COLO668 (cell line): ENCODE measurements at regions not wholly inside any gene's neighbourhood (a gene's known extent, or its start where the extent isn't known, plus 50 kb on each side); places are given as distances from the start of the nearest gene placed in this dataset.

Experiments used
- DNase-seq: peaks from one replicate; lab custom pipeline; 2025; ENCODE audit not compliant: unreplicated experiment; lab: John Stamatoyannopoulos, UW

DNA sequence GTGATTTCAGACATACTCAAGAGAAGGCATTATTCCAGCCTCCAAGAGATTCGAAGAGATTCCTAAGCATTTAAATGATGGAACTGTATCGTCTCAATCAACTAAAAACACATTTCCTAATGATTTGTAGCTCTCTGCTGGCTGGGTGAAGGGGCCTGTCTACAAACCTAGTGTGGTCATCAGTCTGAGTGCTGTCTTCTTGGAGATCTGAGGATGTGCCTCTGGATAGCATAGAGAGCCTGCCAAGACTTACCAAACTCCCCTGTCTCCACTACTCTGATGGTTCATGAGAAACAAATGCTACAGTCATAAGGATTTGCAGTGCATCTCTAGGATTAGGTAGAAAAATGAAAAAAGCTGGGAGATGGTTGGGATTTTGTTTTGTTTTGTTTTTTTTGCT is 176.9 kb upstream of the CITED2 start:
- DNase-seq, result no peak

DNA sequence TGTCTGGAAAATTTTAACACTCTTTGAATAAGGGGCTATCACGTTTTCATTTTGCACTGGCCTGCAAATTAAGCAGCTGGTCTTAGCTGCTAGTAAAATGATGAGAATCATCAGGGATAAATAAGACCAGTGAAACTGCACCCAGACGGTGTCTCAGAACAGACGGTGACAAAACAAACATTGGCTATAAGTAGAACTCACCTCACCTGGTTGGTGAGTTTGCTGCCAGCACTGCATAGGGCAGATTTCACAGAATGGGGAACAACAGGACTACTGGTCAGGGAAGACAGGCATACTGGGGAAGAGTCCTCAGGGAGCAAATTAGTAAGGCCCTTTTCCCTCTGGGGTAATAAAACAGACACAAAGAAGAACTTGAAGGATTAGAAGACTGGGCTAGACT is 175.9 kb upstream of the CITED2 start:
- no peak for DNase-seq

DNA sequence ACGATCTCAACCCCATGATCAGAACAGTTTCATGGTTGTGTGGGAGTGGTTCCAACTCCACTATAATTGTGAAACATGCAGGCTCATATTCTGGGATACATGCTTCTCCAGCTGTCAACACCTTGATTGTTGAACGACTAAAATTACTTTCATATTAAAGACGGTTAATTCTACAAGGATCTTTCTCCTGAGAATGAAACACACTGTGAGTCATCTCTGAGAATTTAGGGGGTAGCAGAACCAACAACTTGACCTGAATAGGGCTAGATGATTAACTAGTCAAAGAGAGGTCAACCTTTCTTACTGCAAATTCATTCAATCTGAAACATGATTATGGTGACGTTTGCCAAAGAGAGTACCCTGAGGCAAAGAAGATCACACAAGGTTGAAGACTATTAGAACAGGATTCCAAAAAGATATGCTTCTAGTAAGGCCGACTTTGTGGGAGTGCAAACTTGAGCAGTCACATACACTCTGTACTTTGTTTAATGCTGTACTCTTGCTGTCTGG is 175.2 kb upstream of the CITED2 start:
- DNase-seq, result no peak

DNA sequence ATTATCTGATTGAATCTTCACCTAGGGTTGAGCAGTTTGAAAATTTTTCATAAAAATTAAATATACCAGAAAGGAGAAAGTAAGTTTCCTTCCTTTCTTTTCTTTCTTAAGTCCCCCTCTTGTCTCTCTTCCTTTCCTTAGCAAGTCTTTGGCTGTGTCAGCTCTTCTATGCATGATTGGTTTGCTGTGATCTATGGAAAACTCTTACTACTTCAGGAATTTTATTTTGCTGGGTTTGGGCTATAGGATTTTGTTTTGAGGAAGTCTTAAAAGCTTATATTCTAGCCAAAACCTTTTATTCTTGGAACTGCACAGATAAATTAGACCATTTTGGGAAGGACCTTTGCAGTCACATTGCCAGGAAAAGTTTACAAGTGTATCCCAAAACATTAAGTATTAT is 173.4 kb upstream of the CITED2 start:
- DNase-seq, result no peak

DNA sequence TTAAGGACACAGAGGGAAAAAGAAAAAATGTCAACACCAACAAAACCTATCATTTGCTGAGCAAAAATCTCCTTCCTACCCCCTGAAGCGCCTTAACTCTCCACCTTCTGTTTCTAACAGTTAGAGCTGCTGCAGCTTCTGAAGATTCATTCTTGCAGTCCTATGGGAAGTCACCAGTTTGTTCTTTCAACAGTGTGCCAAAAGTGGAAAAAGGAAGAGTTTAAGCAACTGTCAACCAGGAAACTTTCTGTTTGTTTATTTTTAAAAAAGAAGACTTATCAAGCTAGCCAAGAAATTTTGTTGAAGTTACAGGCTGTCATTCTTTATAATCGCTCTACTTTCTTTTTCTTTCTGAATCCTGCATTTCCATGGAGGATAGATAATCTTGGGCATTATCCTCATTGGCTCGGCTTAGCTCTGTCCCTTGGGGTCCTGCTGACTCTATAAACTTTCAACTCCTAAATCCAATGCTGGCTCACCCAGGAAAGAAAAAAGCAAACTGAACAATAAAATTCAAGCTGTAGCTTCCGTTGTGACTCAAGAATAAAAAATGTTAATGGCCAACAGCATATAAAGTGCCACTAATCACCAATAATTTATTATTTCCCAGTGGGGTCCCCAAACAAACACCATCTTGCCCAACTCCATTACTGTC is 172.8 kb upstream of the CITED2 start:
- DNase-seq, result no peak

DNA sequence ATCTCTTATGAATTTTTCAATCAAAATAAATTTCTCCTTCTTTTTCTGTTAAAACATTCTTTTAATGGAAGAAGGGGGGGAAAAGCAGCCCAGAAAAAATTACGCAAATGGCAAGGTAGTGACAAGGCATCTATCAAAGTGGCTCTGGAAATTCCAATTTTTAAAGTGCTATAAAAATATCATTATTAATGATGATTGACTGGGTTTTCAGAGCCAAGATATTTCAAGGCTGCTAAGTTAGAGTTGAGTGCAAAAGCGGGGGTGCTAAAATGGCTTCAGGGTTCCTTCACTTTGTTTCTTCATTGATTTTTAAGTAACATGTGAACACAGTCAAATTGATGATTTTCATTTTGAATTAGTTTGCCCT is 171.6 kb upstream of the CITED2 start:
- DNase-seq, result no peak

DNA sequence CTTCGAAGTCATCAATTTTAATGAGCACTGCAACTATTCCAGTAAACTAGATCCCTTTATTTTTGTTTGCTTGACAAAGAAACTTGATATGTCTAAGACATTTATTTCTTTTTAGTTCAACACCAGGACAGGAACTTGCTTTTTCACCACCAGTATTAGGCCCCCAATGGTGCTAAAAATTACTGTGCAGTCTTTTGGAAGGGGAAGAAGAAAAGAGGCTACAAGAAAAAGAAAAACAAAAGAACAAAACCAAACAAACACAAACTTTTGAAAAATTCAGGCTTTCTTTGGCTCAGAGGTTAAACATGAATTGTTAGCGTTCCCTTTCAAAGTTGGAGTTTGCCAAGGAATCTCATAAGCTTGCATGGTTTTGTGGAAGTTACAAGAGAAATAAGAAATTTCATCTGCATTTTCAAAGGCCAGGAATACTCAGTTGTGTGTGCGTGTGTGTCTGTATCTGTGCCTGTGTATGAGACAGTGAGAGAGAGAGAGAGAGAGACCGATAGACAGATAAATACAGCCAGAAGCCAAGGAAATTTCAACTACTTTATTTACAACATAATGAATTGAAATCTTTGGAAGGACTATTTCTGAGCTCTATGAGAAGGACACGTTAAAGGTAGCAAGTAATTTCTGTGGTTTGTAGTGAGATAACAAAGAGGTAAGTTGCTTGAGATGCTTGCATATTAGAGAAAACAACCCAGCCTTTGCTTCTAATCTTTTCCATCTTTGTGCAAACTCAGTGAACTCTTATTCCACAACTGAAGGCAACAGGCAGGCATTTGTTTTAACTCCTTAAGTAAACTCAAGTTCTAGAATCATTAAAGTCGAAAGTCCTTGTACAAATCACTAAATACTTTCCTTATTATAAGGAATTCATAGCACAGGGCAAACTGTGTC is 171.0 kb upstream of the CITED2 start:
- no peak for DNase-seq

DNA sequence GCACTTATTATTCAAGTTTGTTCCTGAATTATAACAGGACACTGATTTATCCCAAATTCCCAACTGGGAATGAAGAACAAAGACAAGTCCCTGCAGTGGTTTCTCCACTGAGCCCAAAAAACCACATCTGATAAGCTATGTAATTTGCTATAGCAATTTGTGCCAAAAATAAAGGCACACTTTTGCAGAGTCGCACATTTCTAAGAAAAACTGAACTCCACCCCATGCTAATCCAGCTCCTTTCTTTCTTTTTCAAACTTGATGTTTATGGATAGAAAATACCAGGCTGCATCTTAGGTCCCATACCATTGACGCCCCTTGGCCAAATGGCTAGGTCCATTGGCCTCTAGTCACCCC is 170.2 kb upstream of the CITED2 start:
- no peak for DNase-seq

DNA sequence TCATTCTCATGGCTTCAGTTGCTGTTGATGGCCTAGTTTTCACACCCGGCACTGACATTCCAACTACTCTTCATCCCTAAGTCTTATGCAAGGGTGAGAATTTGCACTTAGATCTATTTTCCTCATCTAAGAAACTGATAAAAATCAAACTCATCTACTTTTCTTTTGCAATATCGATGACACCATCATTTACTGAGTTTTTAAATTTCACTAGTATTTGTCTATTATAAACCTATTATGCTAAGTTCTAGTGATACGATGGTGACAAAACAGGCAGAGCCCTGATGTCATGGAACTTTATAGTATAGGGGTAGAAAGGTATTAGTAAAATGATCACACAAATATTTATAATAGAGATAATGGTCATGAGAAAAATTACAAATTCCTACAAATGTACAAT is 167.9 kb upstream of the CITED2 start:
- no peak for DNase-seq

DNA sequence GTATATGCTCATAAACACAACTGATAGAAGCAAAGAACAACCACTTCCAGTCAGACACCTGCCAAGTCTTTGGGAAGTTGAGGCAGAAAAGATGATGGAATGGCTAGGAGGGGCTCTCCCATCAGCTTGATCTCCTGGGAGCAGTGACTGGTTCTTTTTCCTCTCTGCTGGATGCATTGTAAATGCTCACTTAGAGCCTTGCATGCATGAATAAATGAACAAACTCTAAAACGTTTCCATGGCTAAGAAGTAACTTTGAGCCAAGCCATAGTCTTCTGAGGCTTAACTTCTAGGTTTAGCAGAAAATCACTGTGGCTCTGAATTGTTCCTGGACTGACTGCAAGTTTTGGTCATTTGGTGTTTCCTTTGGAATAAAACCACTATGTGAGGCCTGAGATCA is 166.4 kb upstream of the CITED2 start:
- no peak for DNase-seq

DNA sequence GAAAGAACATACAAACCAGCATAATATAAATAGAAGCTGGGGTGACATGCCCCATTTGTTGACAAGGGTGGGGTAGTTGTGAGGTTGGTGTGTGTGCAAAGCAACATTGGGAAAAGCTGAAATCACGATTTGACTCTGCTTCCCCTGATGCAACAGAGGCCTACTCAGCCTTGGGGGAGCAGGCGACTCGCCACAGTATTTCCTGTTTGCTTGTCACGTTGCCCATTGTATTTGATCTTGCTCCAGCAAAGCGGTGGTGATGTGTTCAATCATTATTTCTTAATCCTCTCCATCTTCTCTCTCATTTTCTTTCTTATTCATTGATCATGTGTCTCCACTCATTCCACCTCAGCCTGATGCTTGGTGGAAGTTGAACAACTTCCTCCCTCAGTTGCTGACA is 165.8 kb upstream of the CITED2 start:
- DNase-seq, result no peak

DNA sequence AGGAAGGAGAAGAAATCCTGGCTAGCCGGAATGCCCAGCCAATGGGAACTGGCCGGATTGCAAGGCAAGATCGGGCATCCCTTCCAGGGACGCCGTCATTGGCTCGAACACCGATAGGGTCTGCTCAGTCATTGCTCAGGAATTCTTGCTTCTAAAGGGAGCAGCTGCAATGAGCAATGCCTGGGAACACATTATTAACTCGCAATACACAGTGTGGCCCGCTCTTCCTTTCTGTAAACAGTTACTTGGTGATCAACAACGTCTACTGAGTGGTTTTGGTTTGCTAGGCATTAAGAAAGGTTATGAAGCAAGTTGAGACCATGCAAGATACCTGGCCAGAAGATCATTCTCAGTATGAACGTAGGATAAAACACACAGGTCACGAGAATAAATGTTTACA is 165.4 kb upstream of the CITED2 start:
- DNase-seq, result no peak

DNA sequence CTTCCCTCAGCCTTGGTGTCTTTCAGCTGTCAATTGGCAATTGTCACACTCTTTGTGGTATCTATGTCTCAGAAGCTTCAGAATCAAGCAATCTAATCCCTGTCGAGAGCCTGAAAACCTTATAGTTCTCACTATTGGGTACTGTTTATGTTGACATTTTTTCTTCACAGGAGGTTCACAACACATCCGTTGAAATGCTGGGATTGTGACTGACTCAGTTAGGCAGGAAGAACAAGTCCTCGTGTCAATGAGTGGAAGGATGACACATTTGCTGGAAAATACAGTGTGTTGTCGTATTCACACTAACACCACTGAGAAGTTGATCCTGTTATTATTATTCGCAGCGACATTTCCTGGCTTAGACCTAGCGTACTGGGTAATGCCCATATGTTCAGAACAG is 163.9 kb upstream of the CITED2 start:
- DNase-seq, result no peak

DNA sequence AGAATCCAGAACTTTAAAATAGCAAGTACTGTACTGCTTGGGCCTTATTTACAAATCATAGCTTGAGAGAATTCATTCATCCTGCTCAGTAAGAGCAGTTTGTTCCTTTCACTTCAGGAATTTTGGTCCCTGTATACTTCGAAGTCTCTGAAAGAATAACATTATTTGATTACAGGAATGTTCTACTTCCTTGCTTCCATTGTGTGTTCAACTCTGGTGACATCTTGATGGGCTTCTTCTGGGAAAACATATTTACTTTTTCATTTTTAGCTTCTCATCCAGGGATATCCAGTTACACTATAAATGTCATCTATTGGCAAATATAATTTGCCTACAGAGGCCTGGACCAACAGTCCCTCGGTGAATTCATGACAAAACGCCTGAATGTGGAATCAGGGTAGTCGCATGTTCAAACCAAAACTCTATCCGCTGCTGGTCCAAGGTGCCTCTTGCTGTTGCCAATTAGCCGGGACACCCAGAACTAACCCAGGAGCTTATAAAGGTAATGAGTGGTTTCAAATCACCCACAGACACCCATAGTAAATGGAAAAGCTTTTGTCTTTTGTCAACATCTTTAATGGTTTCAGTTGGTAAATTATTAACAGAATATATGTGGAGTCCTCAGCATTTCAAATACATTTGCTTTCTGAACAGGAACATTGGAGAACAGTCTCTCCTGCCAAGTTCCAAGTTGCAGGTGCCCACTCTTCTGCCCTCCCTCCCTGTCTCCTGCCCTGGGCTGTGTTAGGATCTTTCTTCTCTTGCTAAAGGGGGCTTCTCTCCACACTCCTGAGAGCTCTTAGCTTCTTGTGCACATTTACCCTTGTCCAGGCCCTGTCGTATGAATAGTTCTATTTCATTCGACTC is 162.5 kb upstream of the CITED2 start:
- DNase-seq, result peak; percentile 36

DNA sequence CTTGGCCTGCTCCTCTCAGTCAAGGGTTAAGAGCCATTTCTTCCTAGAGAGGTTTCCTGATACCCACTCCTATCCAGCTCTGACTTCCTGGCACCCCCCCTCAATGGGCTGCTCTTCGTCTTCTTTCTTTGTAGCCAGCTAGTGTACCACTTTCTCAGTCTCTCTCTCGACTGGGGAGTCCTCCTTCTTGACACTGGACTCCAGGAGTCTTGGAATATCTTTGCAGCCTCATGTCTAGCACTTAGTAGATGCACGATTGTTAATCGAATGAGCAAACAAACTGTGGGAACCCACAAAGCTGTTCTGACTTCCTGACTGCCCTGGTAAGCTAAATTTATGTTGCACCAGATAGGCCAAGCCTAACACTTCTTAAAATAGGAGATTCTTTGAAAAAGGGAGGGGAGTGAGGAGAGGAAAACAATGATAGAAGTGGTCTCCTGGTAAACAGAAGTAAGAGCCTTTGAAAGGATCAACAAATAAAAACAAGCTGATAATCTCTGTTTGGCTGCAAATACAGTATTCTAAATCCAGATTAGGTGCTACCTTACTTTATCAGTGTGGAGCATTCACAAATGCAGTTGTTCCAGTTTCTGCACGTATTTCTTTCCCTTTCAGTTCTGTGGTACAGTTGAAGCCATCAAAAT is 160.1 kb upstream of the CITED2 start:
- DNase-seq, result no peak

DNA sequence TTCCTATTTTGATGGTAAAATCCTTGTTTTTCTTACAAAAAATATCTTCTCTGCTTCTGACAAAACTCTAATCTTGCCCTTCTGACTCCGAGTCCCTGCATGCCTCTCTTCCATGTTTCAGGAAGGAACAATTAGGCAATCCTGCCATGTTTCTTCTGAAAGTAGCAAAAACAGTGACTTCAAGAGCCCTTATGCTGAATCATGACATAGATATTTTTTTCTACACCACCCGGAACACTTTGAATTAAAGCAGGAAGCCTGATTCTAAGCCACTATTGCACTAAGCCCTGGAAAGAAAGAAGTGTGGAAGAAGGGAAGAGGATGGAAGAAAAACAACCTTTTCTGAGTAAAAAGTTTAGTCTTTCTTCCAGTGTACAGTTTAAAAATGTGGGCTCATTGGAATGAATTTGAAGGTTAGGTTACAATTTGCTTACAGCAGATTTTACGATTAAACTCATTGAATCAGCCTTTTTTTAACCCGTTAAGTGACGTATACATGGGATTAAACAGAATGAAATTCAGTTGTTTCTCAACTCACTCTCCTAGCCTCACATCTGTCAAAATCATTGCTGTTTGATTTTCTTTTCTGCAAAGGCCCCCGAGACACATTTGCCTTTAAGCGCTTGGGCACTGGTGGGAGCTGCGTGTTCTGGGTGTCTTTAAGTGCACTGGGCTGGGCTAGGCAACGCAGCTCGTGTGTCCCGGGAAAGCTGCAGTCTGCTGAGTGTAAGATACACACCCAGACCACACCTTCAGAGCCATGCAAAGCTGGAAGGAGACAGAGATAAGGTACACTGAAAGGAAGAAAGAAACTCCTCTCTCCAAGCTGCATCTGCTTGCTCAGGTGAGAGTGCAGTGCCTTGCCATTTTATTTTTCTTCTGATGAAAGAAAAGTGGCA is 159.4 kb upstream of the CITED2 start:
- no peak for DNase-seq

DNA sequence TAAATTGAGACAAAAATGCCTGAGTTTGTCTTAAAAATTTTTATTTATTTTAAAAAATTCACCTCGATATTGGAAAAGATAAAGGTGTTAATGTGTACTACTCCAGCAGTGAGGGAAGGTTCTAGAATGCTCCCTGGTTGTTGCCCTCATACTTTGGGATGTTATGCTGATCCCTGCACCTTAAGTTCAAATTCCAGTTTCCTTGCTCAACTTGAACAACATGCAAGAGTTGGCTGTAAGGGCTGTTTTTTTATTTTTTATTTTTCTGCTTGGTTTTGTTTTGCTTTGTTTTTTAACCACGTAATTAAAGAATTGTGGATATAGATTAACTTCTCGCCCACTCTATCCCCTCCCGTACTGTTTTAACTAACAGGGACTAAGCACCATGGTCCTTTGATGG is 158.7 kb upstream of the CITED2 start:
- no peak for DNase-seq

DNA sequence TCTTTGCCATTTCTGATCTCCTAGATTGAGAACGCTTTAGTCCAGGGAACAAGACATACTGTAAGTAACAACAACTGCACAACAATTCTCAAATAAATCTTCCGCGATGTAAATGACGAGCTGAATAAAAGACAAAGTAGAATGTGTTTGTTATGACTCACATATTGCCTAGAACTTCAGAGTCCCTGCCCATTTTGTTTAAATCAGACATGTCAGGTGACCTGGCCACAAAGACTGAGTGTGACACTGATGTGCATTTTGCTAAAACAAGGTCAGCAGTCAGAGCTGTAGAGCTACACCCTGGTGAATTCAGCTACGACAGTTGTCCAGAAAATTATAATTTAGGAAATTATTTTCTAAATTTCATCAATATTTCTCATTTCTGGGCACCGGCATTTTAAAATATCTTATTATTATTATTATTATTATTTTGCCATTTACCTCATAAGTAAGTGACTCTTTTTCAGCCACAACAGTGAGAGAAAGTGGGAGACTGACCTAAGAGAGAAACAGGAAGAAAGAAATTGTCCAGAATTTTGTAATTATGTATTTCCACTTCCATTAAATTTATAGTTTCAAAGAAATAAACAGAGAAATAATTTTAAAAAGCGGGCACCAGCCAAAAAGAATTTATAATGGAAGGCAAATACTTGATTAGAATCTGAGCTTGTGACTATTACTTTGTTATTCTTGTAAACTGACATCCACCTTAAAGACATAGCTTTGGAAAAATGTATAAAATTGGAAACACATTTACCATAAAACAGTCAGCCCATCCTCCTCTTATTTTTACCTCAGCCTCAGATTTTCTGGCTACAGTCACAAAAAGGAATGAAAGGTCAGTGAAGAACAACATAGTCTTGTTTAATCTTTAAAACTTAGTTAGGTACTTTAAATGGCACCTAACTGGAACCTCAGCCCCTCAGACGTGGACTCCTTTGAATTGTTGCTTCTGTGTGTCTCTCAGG is 157.0 kb upstream of the CITED2 start:
- no peak for DNase-seq

DNA sequence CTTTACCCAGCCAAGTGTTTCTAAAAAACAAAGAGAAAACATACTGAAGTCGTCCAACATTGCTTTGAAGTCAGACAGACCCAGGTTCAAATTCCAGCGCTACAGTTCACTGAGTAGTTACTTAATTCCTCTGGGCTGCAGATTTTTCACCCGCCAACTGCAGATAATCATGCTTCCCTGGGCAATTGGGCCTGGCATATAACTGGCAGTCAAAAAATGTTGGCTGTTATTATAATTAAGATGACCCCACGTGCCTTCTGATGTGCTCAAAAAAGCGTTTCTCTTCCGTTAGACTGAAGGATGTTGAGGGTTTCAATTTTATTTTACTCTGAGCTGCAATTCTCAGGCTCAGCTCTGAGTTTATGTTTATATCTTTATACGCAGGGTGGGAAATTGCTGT is 156.1 kb upstream of the CITED2 start:
- no peak for DNase-seq
